IMR-90 (cell line): ENCODE measurements at regions not wholly inside any gene's neighbourhood (a gene's known extent, or its start where the extent isn't known, plus 50 kb on each side); places are given as distances from the start of the nearest gene placed in this dataset.

Source experiments
- ATAC-seq: fragments of 200-7000 bp; cut with Tn5 transposase; 2 replicates; pipeline ENCODE4 v1.9.1; 2020; ENCODE audit warnings: low read depth, mild to moderate bottlenecking, moderate library complexity
- BruUV-seq: library from RNA; stranded (reverse); fragments of 400-500 nt; replicated peaks from 2 replicates; lab custom pipeline; 2021; lab: Mats Ljungman, UMichigan
- CTCF ChIA-PET: fragments of 300-600 bp; formaldehyde crosslinking; extraction: SDS; loops from one replicate; lab custom pipeline; 2021; ENCODE audit warnings: antibody characterized with exemption; lab: Yijun Ruan, JAX
- POLR2A ChIA-PET: fragments of 300-600 bp; sonication (Branson Sonifier 250); formaldehyde crosslinking; loops from one replicate; lab custom pipeline; 2022; ENCODE audit warnings: antibody characterized with exemption; ENCODE audit not compliant: unreplicated experiment; lab: Charles Lee
- DNase-seq: peaks from one replicate; pipeline ENCODE4 v3.0.0; 2013
- H2AFZ ChIP-seq: replicated peaks from 2 replicates; pipeline ENCODE3; 2013; ENCODE audit warnings: low read length, mild to moderate bottlenecking; ENCODE audit not compliant: poor library complexity
- H2AK5ac ChIP-seq: 2 replicates; pipeline ENCODE4 v1.6.1; 2013; ENCODE audit warnings: low read depth, low read length, inconsistent platforms
- H2AK9ac ChIP-seq: replicated peaks from 2 replicates; pipeline ENCODE3; 2013; ENCODE audit warnings: mild to moderate bottlenecking, low read depth, low read length, moderate library complexity; ENCODE audit not compliant: poor library complexity
- H2BK120ac ChIP-seq: 2 replicates; pipeline ENCODE4 v1.6.1; 2013; ENCODE audit warnings: low read depth, low read length, inconsistent platforms
- H2BK15ac ChIP-seq: 3 replicates; pipeline ENCODE4 v1.6.1; 2013; ENCODE audit warnings: low read depth, low read length, inconsistent platforms
- H2BK20ac ChIP-seq: 2 replicates; pipeline ENCODE4 v1.6.1; 2013; ENCODE audit warnings: low read depth, mild to moderate bottlenecking, inconsistent platforms, low read length, moderate library complexity
- H2BK5ac ChIP-seq: 2 replicates; pipeline ENCODE4 v1.6.1; 2013; ENCODE audit warnings: mild to moderate bottlenecking, low read depth, low read length, inconsistent platforms; ENCODE audit not compliant: poor library complexity, severe bottlenecking
- H3K14ac ChIP-seq: replicated peaks from 2 replicates; pipeline ENCODE4 v1.6.1; 2013; ENCODE audit warnings: low read depth, low read length, inconsistent platforms
- H3K18ac ChIP-seq: 2 replicates; pipeline ENCODE4 v1.6.1; 2013; ENCODE audit warnings: low read depth, low read length, control low read depth
- H3K23ac ChIP-seq: 2 replicates; pipeline ENCODE4 v1.6.1; 2013; ENCODE audit warnings: low read depth, low read length, inconsistent platforms
- H3K27ac ChIP-seq: 2 replicates; pipeline ENCODE4 v1.5.1; 2013; ENCODE audit warnings: mild to moderate bottlenecking, control low read depth, low read length; ENCODE audit not compliant: insufficient read depth
- H3K27me3 ChIP-seq: 2 replicates; pipeline ENCODE4 v1.6.1; 2013; ENCODE audit warnings: low read length; ENCODE audit not compliant: control insufficient read depth, insufficient read depth
- H3K36me3 ChIP-seq: 2 replicates; pipeline ENCODE4 v1.6.1; 2013; ENCODE audit warnings: low read length, mixed read lengths; ENCODE audit not compliant: control insufficient read depth, insufficient read depth
- H3K4ac ChIP-seq: 2 replicates; pipeline ENCODE4 v1.6.1; 2013; ENCODE audit warnings: low read depth, low read length, inconsistent platforms
- H3K4me1 ChIP-seq: 2 replicates; pipeline ENCODE4 v1.6.1; 2013; ENCODE audit warnings: low read length, mixed read lengths; ENCODE audit not compliant: control insufficient read depth, insufficient read depth
- H3K4me2 ChIP-seq: 2 replicates; pipeline ENCODE4 v1.6.1; 2013; ENCODE audit warnings: low read depth, mild to moderate bottlenecking, control low read depth, low read length, moderate library complexity
- H3K4me3 ChIP-seq: 2 replicates; pipeline ENCODE4 v1.5.1; 2013; ENCODE audit warnings: low read depth, mild to moderate bottlenecking, control low read depth, low read length, moderate library complexity; ENCODE audit not compliant: insufficient read depth
- H3K56ac ChIP-seq: 2 replicates; pipeline ENCODE4 v1.6.1; 2013; ENCODE audit warnings: low read length, inconsistent platforms; ENCODE audit not compliant: insufficient read depth; ENCODE audit errors: extremely low read depth
- H3K79me1 ChIP-seq, 2 experiments: 2 replicates each; pipeline ENCODE4 v1.6.1; 2013; ENCODE audit warnings: low read length in 2 of 2, inconsistent platforms in 1 of 2, low read depth in 1 of 2
- H3K9ac ChIP-seq: 2 replicates; pipeline ENCODE4 v1.6.1; 2013; ENCODE audit warnings: low read depth, low read length, control low read depth
- H3K9me1 ChIP-seq: 2 replicates; pipeline ENCODE4 v1.6.1; 2013; ENCODE audit warnings: low read length, inconsistent platforms; ENCODE audit not compliant: insufficient read depth
- H3K9me3 ChIP-seq: 2 replicates; pipeline ENCODE4 v1.6.1; 2013; ENCODE audit warnings: low read length; ENCODE audit not compliant: control insufficient read depth, insufficient read depth
- H4K20me1 ChIP-seq: 2 replicates; pipeline ENCODE4 v1.6.1; 2013; ENCODE audit warnings: low read length, inconsistent platforms; ENCODE audit not compliant: insufficient read depth
- H4K5ac ChIP-seq: 2 replicates; pipeline ENCODE4 v1.6.1; 2013; ENCODE audit warnings: mild to moderate bottlenecking, low read depth, low read length, control low read depth
- H4K8ac ChIP-seq, 2 experiments: 2 replicates each; pipeline ENCODE4 v1.6.1; 2013; ENCODE audit warnings: low read depth in 2 of 2, low read length in 2 of 2, control low read depth in 1 of 2, inconsistent platforms in 1 of 2
- H4K91ac ChIP-seq: 2 replicates; pipeline ENCODE4 v1.6.1; 2013; ENCODE audit warnings: low read depth, low read length, inconsistent platforms; ENCODE audit not compliant: insufficient read depth
- BHLHE40 ChIP-seq: fragments of 150-350 bp; IDR thresholded peaks from 2 replicates; pipeline ENCODE4 v1.6.1; 2016; ENCODE audit warnings: mild to moderate bottlenecking, low read depth, low read length
- CEBPB ChIP-seq: IDR thresholded peaks from 2 replicates; pipeline ENCODE4 v1.6.1; 2012; ENCODE audit warnings: low read depth, low read length, improper control_type of control experiment
- CHD1 ChIP-seq: IDR thresholded peaks from 2 replicates; pipeline ENCODE4 v1.6.1; 2012; ENCODE audit warnings: low read depth, low read length, improper control_type of control experiment
- FOS ChIP-seq: fragments of 150-350 bp; IDR thresholded peaks from 2 replicates; pipeline ENCODE4 v1.6.1; 2016; ENCODE audit warnings: low read depth, low read length
- NFE2L2 ChIP-seq: fragments of 150-350 bp; IDR thresholded peaks from 2 replicates; pipeline ENCODE4 v1.6.1; 2016; ENCODE audit warnings: low read depth, mild to moderate bottlenecking, low read length
- POLR2A ChIP-seq: IDR thresholded peaks from 2 replicates; pipeline ENCODE4 v1.6.1; 2012; ENCODE audit warnings: mild to moderate bottlenecking, low read depth, low read length
- RFX5 ChIP-seq: IDR thresholded peaks from 2 replicates; pipeline ENCODE4 v1.8.0; 2012; ENCODE audit warnings: low read depth, mild to moderate bottlenecking, low read length, moderate library complexity
- SMC3 ChIP-seq: fragments of 150-350 bp; IDR thresholded peaks from 2 replicates; pipeline ENCODE4 v1.6.1; 2016; ENCODE audit warnings: low read depth, mild to moderate bottlenecking, antibody characterized with exemption, low read length, moderate library complexity
- WGBS, 2 experiments: methylation state at CpG; one replicate each; pipeline versions ENCODE4 v1.1.5 to v1.1.7; 2013; ENCODE audit warnings: missing lambda C conversion rate in 2 of 2; ENCODE audit not compliant: insufficient read length in 1 of 2; ENCODE audit errors: extremely low coverage in 2 of 2; 5-methylcytosine and 5-hydroxymethylcytosine counted together
- dilution Hi-C: fragments of 300-500 bp; cut with HindIII; formaldehyde crosslinking; loops from one replicate; pipeline ENCODE4 v1.14.3; 2018; ENCODE audit warnings: low sequenced_read_pairs; ENCODE audit not compliant: unreplicated experiment
- in situ Hi-C: fragments of 300-500 bp; cut with MboI; formaldehyde crosslinking; loops from 3 replicates; pipeline ENCODE4 v1.14.3; 2019; ENCODE audit warnings: low sequenced_read_pairs, inconsistent platforms, mixed read lengths
- intact Hi-C: fragments of 100-400 bp; cut with micrococcal nuclease; formaldehyde crosslinking; loops from 2 replicates; pipeline ENCODE4 v1.10.0; 2022
- TF ChIP-seq, protein P1 (sequence below): conservative IDR thresholded peaks from 2 replicates; pipeline ENCODE4 v1.5.1; 2012; ENCODE audit warnings: mild to moderate bottlenecking, low read depth, low read length, improper control_type of control experiment
- TF ChIP-seq, protein P2 (sequence below): fragments of 150-350 bp; IDR thresholded peaks from 2 replicates; pipeline ENCODE4 v1.6.1; 2017; ENCODE audit warnings: mild to moderate bottlenecking, antibody characterized with exemption, low read length, low read depth
- TF ChIP-seq, protein P3 (sequence below): fragments of 150-350 bp; IDR thresholded peaks from 2 replicates; pipeline ENCODE4 v1.6.1; 2016; ENCODE audit warnings: low read depth, mild to moderate bottlenecking, low read length, moderate library complexity, borderline replicate concordance

DNA sequence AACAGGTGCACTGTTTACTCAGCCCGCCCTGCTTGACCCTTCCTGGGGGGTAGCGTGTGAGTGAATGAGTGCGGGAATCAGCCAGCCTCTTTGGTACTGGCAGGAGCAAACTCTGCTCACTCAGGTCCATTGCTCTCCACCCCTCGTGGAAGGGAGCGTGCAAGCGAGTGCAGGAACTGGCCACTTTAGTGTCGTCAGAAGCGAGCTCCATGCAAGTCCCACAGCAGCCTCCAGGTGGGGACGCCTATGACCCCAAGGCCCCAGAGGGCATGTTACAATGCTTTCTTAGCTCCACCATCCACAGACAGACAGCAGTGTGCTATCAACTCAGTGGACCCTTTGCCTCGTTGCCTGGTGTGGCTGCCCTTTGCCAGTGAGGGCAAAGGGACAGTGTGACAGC lies 1025.1 kb upstream of the CDH8 start:
- Histone ChIP-seq H4K20me1 (no peaks in the 10 kb centered on the region), H3K4me1 (no peaks in the 10 kb centered on the region), H3K23ac (no peak overlapping the region), H2BK120ac (no peak overlapping the region), H3K4ac (no peak overlapping the region), H2BK20ac (no peak overlapping the region), H2AK9ac (no peak overlapping the region), H3K9me1 (no peaks in the 10 kb centered on the region), H2BK15ac (no peak overlapping the region), H3K56ac (no peak overlapping the region), H3K27ac (no peak overlapping the region), H3K79me1 (no peaks in the 10 kb centered on the region), H3K27me3 (no peaks in the 10 kb centered on the region), H2BK5ac (no peak overlapping the region), H2AFZ (no peak overlapping the region), H3K4me2 (no peak overlapping the region), H3K9me3 (peaks cover 9% of the 10 kb centered on the region; the same call in 1 of the 2 replicates), H3K18ac (no peak overlapping the region), H3K36me3 (no peaks in the 10 kb centered on the region), H3K14ac (no peak overlapping the region), H2AK5ac (no peak overlapping the region), H3K9ac (no peak overlapping the region), H4K91ac (no peak overlapping the region), H4K8ac (no peak overlapping the region), H4K5ac (no peak overlapping the region), H3K4me3 (no peak overlapping the region)
- dilution Hi-C loops (no loop called here), intact Hi-C loops (no loop called here), in situ Hi-C loops (no loop called here)
- ATAC-seq = no peak
- TF ChIP-seq NFE2L2 = no peak
- TF ChIP-seq, protein P1, sequence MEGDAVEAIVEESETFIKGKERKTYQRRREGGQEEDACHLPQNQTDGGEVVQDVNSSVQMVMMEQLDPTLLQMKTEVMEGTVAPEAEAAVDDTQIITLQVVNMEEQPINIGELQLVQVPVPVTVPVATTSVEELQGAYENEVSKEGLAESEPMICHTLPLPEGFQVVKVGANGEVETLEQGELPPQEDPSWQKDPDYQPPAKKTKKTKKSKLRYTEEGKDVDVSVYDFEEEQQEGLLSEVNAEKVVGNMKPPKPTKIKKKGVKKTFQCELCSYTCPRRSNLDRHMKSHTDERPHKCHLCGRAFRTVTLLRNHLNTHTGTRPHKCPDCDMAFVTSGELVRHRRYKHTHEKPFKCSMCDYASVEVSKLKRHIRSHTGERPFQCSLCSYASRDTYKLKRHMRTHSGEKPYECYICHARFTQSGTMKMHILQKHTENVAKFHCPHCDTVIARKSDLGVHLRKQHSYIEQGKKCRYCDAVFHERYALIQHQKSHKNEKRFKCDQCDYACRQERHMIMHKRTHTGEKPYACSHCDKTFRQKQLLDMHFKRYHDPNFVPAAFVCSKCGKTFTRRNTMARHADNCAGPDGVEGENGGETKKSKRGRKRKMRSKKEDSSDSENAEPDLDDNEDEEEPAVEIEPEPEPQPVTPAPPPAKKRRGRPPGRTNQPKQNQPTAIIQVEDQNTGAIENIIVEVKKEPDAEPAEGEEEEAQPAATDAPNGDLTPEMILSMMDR = no peak
- TF ChIP-seq, protein P2, sequence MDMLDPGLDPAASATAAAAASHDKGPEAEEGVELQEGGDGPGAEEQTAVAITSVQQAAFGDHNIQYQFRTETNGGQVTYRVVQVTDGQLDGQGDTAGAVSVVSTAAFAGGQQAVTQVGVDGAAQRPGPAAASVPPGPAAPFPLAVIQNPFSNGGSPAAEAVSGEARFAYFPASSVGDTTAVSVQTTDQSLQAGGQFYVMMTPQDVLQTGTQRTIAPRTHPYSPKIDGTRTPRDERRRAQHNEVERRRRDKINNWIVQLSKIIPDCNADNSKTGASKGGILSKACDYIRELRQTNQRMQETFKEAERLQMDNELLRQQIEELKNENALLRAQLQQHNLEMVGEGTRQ = no peak
- TF ChIP-seq CEBPB = no peak
- no peak for TF ChIP-seq CHD1
- TF ChIP-seq POLR2A = no peak
- TF ChIP-seq, protein P3, sequence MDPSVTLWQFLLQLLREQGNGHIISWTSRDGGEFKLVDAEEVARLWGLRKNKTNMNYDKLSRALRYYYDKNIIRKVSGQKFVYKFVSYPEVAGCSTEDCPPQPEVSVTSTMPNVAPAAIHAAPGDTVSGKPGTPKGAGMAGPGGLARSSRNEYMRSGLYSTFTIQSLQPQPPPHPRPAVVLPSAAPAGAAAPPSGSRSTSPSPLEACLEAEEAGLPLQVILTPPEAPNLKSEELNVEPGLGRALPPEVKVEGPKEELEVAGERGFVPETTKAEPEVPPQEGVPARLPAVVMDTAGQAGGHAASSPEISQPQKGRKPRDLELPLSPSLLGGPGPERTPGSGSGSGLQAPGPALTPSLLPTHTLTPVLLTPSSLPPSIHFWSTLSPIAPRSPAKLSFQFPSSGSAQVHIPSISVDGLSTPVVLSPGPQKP = no peak
- no peak for TF ChIP-seq FOS
- no peak for TF ChIP-seq SMC3
- TF ChIP-seq BHLHE40 = no peak
- no peak for TF ChIP-seq RFX5
- POLR2A ChIA-PET = no interaction called here
- BruUV-seq = no TSS peak
- DNase-seq = no peak
- WGBS, 2 experiments = 30% methylated on average over 2 of the region's 10 CpGs; no CpG with 5 or more reads in 1 of the 2 experiments
- CTCF ChIA-PET = no interaction called here
